Neural progenitor cell (in vitro differentiated cells): ENCODE measurements at regions not wholly inside any gene's neighbourhood (a gene's known extent, or its start where the extent isn't known, plus 50 kb on each side); places are given as distances from the start of the nearest gene placed in this dataset.

ENCODE experiments used
- CTCF ChIP-seq: fragments of 200-600 bp; sonication (generic); IDR thresholded peaks from 2 replicates; pipeline ENCODE4 v1.5.1; 2017; ENCODE audit warnings: antibody characterized with exemption, mild to moderate bottlenecking
- EZH2 ChIP-seq: fragments of 200-600 bp; sonication (generic); IDR thresholded peaks from 2 replicates; pipeline ENCODE4 v1.6.1; 2017; ENCODE audit warnings: antibody characterized with exemption, mild to moderate bottlenecking, moderate library complexity
- EZH2phosphoT487 ChIP-seq: fragments of 200-600 bp; sonication (generic); IDR thresholded peaks from 2 replicates; pipeline ENCODE4 v1.6.1; 2017; ENCODE audit warnings: antibody characterized with exemption

- no peak for TF ChIP-seq CTCF
- no peak for TF ChIP-seq EZH2
- TF ChIP-seq EZH2phosphoT487 = no peak
These were observed 536.8 kb downstream of the QKI start for GRCh38 chr6:163951326-163951725.
